ENCODE measurements at regions not wholly inside any gene's neighbourhood (a gene's known extent, or its start where the extent isn't known, plus 50 kb on each side); places are given as distances from the start of the nearest gene placed in this dataset.
"Not testable (repeated sequence)": the region's sequence is repeated elsewhere in the genome, so short reads cannot be mapped to it uniquely, and the experiment has no call there.

GRCh38 chr3:17841190-17841828 lies 98.9 kb upstream of the TBC1D5 start:
- intact Hi-C loops (cut with DNase I, micrococcal nuclease), result loop anchor here in 1 of 2 donors (5.0 kb wide), 2 partner anchors 194 to 409 kb away; no protein-coding TSS in a partner anchor
- peak; percentile 37 to 80 for DNase-seq
- peak; percentile 86 for ATAC-seq

GRCh38 chr3:17840651-17841050 lies 98.2 kb upstream of the TBC1D5 start:
- ATAC-seq, result no peak
- intact Hi-C loops (cut with DNase I, micrococcal nuclease), result loop anchor here in 1 of 2 donors (5.0 kb wide), 2 partner anchors 193 to 408 kb away; no protein-coding TSS in a partner anchor
- no peak for DNase-seq

GRCh38 chr3:17840126-17840525 lies 97.7 kb upstream of the TBC1D5 start:
- DNase-seq (no peak), ATAC-seq (no peak)
- intact Hi-C loops (cut with DNase I, micrococcal nuclease), result loop anchor here in 1 of 2 donors (5.0 kb wide), 2 partner anchors 193 to 408 kb away; no protein-coding TSS in a partner anchor

GRCh38 chr3:17836919-17837318 lies 94.5 kb upstream of the TBC1D5 start:
- no peak for ATAC-seq
- intact Hi-C loops (cut with DNase I, micrococcal nuclease), result no loop called here
- no peak for DNase-seq

GRCh38 chr3:17836092-17836491 lies 93.7 kb upstream of the TBC1D5 start:
- ATAC-seq, result no peak
- intact Hi-C loops (cut with DNase I, micrococcal nuclease), result no loop called here
- DNase-seq, result no peak

- DNase-seq (no peak), ATAC-seq (no peak)
- intact Hi-C loops (cut with DNase I, micrococcal nuclease), result no loop called here
These were observed 91.5 kb upstream of the TBC1D5 start for GRCh38 chr3:17833786-17834559.

- no peak for ATAC-seq
- intact Hi-C loops (cut with DNase I, micrococcal nuclease), result no loop called here
- no peak for DNase-seq
These were observed 89.6 kb upstream of the TBC1D5 start for GRCh38 chr3:17832016-17832415.

- no peak for DNase-seq
- intact Hi-C loops (cut with DNase I, micrococcal nuclease), result no loop called here
- ATAC-seq, result no peak
These were observed 88.9 kb upstream of the TBC1D5 start for GRCh38 chr3:17831366-17831765.

- DNase-seq (no peak), ATAC-seq (no peak)
- intact Hi-C loops (cut with DNase I, micrococcal nuclease), result no loop called here
These were observed 88.4 kb upstream of the TBC1D5 start for GRCh38 chr3:17830788-17831187.

GRCh38 chr3:17828388-17828787 lies 86.0 kb upstream of the TBC1D5 start:
- ATAC-seq (no peak), DNase-seq (no peak)
- intact Hi-C loops (cut with DNase I, micrococcal nuclease), result no loop called here

- no peak for ATAC-seq
- intact Hi-C loops (cut with DNase I, micrococcal nuclease), result no loop called here
These were observed 82.9 kb upstream of the TBC1D5 start for GRCh38 chr3:17825298-17825697.

GRCh38 chr3:17823816-17824215 lies 81.4 kb upstream of the TBC1D5 start:
- ATAC-seq (no peak), DNase-seq (no peak)
- intact Hi-C loops (cut with DNase I, micrococcal nuclease), result no loop called here

More at GRCh38 chr3:17825298-17825697, 82.9 kb upstream of the TBC1D5 start:
- no peak for DNase-seq

GRCh38 chr3:17823036-17823435 lies 80.6 kb upstream of the TBC1D5 start:
- ATAC-seq, result peak; percentile 84
- no peak for DNase-seq
- intact Hi-C loops (cut with DNase I, micrococcal nuclease), result no loop called here

- intact Hi-C loops (cut with DNase I, micrococcal nuclease), result no loop called here
- no peak for ATAC-seq
- no peak for DNase-seq
These were observed 78.3 kb upstream of the TBC1D5 start for GRCh38 chr3:17820704-17821103.

GRCh38 chr3:17820275-17820674 lies 77.8 kb upstream of the TBC1D5 start:
- ATAC-seq (no peak), DNase-seq (no peak)
- intact Hi-C loops (cut with DNase I, micrococcal nuclease), result no loop called here

GRCh38 chr3:17817973-17818372 lies 75.5 kb upstream of the TBC1D5 start:
- DNase-seq; ATAC-seq; intact Hi-C loops (cut with DNase I, micrococcal nuclease): not testable (repeated sequence)

GRCh38 chr3:17817545-17817944 lies 75.1 kb upstream of the TBC1D5 start:
- no peak for ATAC-seq
- DNase-seq, result no peak
- intact Hi-C loops (cut with DNase I, micrococcal nuclease), result no loop called here

GRCh38 chr3:17816839-17817238 lies 74.4 kb upstream of the TBC1D5 start:
- ATAC-seq; DNase-seq; intact Hi-C loops (cut with DNase I, micrococcal nuclease): not testable (repeated sequence)

- intact Hi-C loops (cut with DNase I, micrococcal nuclease); ATAC-seq; DNase-seq: not testable (repeated sequence)
These were observed 69.9 kb upstream of the TBC1D5 start for GRCh38 chr3:17812328-17812727.

GRCh38 chr3:17811646-17812045 lies 69.2 kb upstream of the TBC1D5 start:
- DNase-seq (no peak), ATAC-seq (no peak)
- intact Hi-C loops (cut with DNase I, micrococcal nuclease), result no loop called here
